ENCODE measurements at regions not wholly inside any gene's neighbourhood (a gene's known extent, or its start where the extent isn't known, plus 50 kb on each side); places are given as distances from the start of the nearest gene placed in this dataset.
A peak's percentile ranks its signal among the peaks of the same experiment; 100 is the strongest.

DNA sequence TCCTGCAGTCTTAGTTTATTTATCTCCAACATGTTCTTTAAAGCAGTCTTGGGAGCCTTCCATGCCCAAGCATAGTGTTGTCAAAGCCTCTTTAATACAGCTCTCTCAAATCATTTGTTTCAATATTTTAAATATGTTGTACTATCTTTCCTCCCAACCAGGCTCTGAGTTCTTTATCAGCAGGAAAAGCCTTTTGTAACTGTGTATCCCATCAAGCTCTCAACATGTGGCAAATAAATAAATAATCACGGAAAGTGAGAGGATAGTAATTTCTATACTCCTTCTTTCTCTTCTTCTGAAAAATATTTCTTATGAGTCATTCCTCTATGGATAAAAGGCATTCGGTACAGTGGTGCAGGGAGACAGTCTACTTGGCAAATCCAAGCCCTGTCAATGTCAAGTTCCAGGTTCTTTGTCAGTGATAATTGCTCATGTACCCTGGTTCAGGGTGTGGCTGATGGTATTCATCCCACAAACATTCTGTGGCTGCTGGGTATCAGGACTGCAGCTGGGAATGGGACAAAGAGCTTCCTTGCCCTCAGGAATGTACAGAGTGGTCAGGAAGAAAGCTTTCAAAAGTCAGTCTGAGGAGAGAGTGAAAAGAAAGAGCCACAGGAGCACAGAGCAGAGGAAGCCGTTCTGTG lies 384.3 kb downstream of the EFNB2 start:
- DNase-seq (ENCODE audit: low spot score), result no peak
- TF ChIP-seq, protein P1, sequence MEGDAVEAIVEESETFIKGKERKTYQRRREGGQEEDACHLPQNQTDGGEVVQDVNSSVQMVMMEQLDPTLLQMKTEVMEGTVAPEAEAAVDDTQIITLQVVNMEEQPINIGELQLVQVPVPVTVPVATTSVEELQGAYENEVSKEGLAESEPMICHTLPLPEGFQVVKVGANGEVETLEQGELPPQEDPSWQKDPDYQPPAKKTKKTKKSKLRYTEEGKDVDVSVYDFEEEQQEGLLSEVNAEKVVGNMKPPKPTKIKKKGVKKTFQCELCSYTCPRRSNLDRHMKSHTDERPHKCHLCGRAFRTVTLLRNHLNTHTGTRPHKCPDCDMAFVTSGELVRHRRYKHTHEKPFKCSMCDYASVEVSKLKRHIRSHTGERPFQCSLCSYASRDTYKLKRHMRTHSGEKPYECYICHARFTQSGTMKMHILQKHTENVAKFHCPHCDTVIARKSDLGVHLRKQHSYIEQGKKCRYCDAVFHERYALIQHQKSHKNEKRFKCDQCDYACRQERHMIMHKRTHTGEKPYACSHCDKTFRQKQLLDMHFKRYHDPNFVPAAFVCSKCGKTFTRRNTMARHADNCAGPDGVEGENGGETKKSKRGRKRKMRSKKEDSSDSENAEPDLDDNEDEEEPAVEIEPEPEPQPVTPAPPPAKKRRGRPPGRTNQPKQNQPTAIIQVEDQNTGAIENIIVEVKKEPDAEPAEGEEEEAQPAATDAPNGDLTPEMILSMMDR (IDR thresholded peaks at IDR 0.05), result no peak
- ATAC-seq (ENCODE audit: low FRiP score), result peak; percentile 72

DNA sequence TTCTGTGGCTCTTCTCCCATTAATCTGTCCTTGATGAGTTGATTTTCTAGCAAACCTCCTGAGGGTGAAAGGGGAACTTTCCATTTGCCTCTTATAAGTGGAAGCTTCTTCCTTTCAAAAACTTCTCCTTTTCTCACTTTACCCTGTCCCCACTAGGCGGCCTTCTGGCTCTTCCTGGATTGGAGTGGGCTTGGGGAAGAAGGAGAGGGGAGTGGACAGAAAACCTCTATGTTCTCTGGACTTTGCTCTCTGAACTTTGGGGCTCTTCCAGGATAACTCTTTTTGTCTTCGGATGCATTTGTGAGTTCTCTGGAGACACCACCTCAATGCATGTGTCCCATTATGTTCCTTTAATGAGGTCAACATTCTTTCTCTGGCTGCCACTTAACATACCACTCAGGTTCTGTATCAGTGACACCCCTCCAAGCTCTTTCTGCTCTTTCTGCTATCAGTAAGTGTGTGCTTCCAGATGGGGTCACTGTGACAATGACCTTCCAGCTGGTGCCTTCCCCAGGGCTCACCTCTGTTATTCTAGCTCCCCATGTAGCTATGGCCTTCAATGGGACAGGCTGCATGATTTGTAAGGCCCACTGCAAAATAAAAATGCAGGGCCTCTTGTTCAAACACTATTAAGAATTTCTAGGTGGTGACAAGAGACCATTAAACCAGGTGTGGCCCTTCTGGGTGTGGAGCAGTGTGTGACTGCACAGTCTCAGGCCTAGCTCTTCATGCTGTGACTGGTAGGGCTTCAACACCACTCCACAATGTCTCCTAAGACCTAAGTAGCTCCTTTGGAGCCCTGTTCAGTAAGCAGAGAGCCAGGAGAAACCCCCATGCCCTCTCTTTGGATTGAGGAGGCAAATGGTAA lies 389.2 kb downstream of the EFNB2 start:
- TF ChIP-seq, protein P1 (IDR thresholded peaks at IDR 0.05), result no peak
- DNase-seq (ENCODE audit: low spot score), result no peak
- ATAC-seq (ENCODE audit: low FRiP score), result no peak

DNA sequence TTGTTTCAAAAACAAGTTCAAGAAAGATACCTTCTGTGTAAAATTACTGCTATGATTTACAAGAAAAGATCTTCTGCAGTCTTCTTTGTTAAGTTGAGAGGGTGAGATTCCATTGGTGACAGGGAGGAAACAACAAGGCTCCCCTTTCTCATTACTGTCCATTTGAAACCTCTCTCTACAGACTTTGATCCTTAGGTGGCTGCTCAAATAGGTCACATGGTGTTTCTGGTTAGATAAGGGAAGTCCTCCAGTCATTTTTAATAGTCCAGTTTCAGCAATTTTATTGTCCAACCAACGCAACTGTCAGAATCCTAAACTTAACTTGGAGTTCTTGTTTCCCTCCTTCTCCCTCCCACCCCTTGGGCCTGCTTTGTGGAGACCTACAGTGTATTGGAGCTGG lies 390.4 kb downstream of the EFNB2 start:
- ATAC-seq (ENCODE audit: low FRiP score), result no peak

GRCh38 chr13:106143930-106144709 lies 391.3 kb downstream of the EFNB2 start:
- DNase-seq (ENCODE audit: low spot score), result no peak
- no peak for ATAC-seq (ENCODE audit: low FRiP score)
- TF ChIP-seq, protein P1 (IDR thresholded peaks at IDR 0.05), result no peak

More for the DNA sequence above, 390.4 kb downstream of the EFNB2 start:
- no peak for DNase-seq (ENCODE audit: low spot score)
- TF ChIP-seq, protein P1 (IDR thresholded peaks at IDR 0.05), result no peak

GRCh38 chr13:106143392-106143791 lies 392.1 kb downstream of the EFNB2 start:
- TF ChIP-seq, protein P1 (IDR thresholded peaks at IDR 0.05), result no peak
- no peak for ATAC-seq (ENCODE audit: low FRiP score)
- no peak for DNase-seq (ENCODE audit: low spot score)

DNA sequence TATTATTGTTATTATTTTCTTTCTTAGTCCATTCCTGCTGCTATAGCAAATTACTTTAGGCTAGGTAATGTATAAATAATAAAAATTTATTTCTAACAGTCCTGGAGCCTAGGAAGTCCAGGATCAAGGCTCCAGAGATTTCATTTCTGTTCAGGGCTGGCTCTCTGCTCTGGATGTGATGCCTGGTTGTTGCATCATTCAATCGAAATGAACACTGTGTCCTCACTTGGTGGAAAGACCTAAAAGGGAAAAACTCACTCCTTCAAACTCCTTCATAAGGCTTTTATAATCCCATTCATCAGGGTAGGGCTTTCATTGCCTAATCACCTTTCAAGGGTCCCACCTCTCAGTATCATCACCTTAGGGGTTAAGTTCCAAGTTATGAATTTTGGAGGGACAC lies 395.0 kb downstream of the EFNB2 start:
- no peak for ATAC-seq (ENCODE audit: low FRiP score)
- DNase-seq (ENCODE audit: low spot score), result no peak
- TF ChIP-seq, protein P1 (IDR thresholded peaks at IDR 0.05), result no peak

Data from omental fat pad (tissue), 3 donors.